Lower lobe of right lung (tissue), 2 donors: ENCODE measurements at regions not wholly inside any gene's neighbourhood (a gene's known extent, or its start where the extent isn't known, plus 50 kb on each side); places are given as distances from the start of the nearest gene placed in this dataset.

Experiments
- ATAC-seq, 2 donors: fragments of 200-7000 bp; cut with Tn5 transposase; one replicate each; pipeline ENCODE4 v1.9.1; 2020 to 2022; ENCODE audit warnings: mild to moderate bottlenecking in 2 of 2, moderate library complexity in 2 of 2
- DNase-seq: peaks from one replicate; pipeline ENCODE4 v3.0.0-alpha.2; 2020
- H3K27ac ChIP-seq: fragments of 200-600 bp; one replicate; pipeline ENCODE4 v1.8.0; 2022
- H3K27me3 ChIP-seq: fragments of 200-600 bp; one replicate; pipeline ENCODE4 v1.8.0; 2022; ENCODE audit warnings: low read depth
- H3K36me3 ChIP-seq: fragments of 200-600 bp; one replicate; pipeline ENCODE4 v1.8.0; 2022; ENCODE audit warnings: mild to moderate bottlenecking
- H3K4me1 ChIP-seq: fragments of 200-600 bp; one replicate; pipeline ENCODE4 v1.8.0; 2022
- H3K4me3 ChIP-seq: fragments of 200-600 bp; one replicate; pipeline ENCODE4 v1.8.0; 2022; ENCODE audit warnings: mild to moderate bottlenecking
- H3K9me3 ChIP-seq: fragments of 200-600 bp; one replicate; pipeline ENCODE4 v1.8.0; 2022
- intact Hi-C: fragments of 100-400 bp; cut with DNase I; formaldehyde crosslinking; loops from one replicate; pipeline ENCODE4 v1.11.0; 2022
- TF ChIP-seq, protein P1 (sequence below): fragments of 200-600 bp; IDR thresholded peaks from one replicate; pipeline ENCODE4 v1.8.0; 2022; ENCODE audit warnings: antibody characterized with exemption, mild to moderate bottlenecking
- donor health status: DM: no; HTN: yes; CAD: no; lungs with severe emphysema.

DNA sequence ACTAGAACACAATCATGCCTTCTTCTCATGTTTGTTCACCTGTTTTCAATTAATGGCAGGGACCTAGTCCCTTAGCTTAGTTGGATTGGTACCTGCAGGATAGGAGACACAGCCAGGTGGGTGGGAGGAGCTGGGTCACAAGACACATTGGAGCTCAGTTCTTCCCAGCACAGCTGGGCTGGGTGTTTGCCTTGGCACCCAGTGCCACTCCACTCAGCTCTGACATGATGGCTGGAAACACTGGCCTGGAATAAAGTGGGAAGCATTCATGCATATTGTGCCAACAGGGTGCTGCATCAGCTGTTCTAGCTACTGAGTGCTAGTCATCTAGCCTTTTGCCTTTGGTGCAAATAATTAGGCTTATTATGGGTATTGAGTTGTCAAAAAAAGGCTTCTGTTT, 226.1 kb downstream of the PTEN start:
- intact Hi-C loops: no loop called here
- TF ChIP-seq, protein P1, sequence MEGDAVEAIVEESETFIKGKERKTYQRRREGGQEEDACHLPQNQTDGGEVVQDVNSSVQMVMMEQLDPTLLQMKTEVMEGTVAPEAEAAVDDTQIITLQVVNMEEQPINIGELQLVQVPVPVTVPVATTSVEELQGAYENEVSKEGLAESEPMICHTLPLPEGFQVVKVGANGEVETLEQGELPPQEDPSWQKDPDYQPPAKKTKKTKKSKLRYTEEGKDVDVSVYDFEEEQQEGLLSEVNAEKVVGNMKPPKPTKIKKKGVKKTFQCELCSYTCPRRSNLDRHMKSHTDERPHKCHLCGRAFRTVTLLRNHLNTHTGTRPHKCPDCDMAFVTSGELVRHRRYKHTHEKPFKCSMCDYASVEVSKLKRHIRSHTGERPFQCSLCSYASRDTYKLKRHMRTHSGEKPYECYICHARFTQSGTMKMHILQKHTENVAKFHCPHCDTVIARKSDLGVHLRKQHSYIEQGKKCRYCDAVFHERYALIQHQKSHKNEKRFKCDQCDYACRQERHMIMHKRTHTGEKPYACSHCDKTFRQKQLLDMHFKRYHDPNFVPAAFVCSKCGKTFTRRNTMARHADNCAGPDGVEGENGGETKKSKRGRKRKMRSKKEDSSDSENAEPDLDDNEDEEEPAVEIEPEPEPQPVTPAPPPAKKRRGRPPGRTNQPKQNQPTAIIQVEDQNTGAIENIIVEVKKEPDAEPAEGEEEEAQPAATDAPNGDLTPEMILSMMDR: no peak
- H3K36me3 ChIP-seq: no peaks in the 10 kb centered on the region

DNA sequence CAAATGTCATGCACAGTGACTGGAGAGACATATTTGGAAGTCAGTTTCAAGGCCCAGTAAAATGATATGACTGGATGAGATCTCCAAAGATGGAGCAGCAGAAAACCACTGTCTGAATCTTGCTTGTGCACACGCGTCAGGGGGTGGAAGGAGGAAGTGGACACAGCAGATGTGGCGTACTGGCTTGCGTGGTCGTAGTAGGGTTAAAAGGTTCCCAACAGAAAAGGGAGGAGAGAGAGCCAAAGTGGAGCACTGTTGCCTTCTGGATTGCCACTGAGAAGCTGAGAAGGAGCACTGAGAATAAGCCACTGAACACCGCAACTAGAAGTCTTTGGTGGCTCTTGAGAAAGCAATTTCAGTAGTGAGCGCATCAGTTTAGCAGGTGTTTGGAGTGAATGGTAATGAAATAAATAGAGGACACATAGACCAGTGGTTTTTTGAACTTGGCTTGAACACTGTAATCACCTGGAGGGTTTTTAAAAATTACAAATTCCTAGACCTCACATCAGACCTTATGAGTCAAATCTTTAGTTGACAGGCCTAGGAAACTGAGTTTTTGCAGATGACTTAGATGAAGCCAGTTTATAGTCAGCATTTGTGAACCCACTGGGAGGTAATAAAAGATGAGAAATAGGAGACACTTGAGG, 227.3 kb downstream of the PTEN start:
- TF ChIP-seq, protein P1: no peak
- Histone ChIP-seq H3K9me3 (no peaks in the 10 kb centered on the region), H3K4me3 (no peak overlapping the region), H3K36me3 (no peaks in the 10 kb centered on the region), H3K4me1 (peaks cover 18% of the 10 kb centered on the region), H3K27ac (peak overlapping the region; percentile 39), H3K27me3 (no peaks in the 10 kb centered on the region)
- intact Hi-C loops: no loop called here
- peak; percentile 41 to 42 for ATAC-seq
- DNase-seq: no peak

More for the DNA sequence above, 226.1 kb downstream of the PTEN start:
- peaks cover 18% of the 10 kb centered on the region for H3K4me1 ChIP-seq
- no peaks in the 10 kb centered on the region for H3K27me3 ChIP-seq
- no peaks in the 10 kb centered on the region for H3K9me3 ChIP-seq
- no peak overlapping the region for H3K4me3 ChIP-seq
- DNase-seq (no peak), ATAC-seq (peak; percentile 42)
- no peak overlapping the region for H3K27ac ChIP-seq

DNA sequence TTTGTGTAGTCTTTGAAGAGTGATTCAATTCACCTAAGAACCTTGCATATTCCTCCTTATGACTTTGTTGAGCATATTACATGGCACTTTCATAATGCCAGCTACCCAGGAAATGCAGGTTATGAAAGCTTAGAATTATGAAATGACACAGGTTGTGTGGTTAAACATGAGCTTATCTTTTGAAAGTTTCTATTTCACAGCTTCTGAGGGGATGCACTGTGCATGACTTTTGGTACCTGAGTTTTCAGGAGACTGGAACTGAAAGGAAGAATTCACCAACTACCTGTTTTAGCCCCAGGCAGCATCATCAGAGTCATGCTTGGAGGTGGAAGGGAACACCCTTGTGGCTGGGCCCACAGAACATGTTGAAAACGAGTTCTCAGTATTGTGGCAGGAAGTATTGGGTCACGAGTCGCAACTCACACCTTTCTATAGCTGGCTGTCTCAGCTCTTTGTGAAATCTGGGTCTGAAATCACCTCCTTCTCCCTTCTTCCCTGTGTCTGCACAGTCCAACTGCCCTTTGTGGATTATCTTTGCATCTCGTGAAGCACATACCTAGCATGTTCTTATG, 228.2 kb downstream of the PTEN start:
- Histone ChIP-seq H3K4me3 (no peak overlapping the region), H3K36me3 (no peaks in the 10 kb centered on the region), H3K4me1 (peaks cover 18% of the 10 kb centered on the region), H3K9me3 (no peaks in the 10 kb centered on the region), H3K27me3 (no peaks in the 10 kb centered on the region), H3K27ac (no peak overlapping the region)
- ATAC-seq (peak; percentile 81), DNase-seq (peak; percentile 52)
- intact Hi-C loops: no loop called here
- TF ChIP-seq, protein P1: no peak

DNA sequence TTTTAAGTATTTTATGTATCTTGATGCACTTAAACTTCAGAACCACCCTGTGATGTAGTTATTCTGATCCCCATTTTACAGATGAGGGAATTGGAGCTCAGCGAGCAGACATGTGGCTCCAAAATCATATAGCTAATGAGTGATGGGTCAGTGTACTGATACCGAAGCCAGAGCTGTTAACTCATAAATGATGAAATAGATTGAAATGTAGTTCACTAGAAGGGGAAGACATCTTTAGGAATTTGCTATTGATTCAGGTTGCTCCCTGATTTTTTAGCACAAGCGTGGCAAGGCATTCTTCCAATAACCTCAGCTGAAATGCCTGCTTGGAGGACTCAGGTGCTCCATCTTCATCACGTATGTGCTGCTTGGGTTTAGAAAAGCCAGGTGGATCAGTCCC, 228.8 kb downstream of the PTEN start:
- no peak for DNase-seq
- no peaks in the 10 kb centered on the region for H3K36me3 ChIP-seq
- no peaks in the 10 kb centered on the region for H3K27me3 ChIP-seq
- intact Hi-C loops: no loop called here
- TF ChIP-seq, protein P1: no peak
- H3K27ac ChIP-seq: no peak overlapping the region
- no peak for ATAC-seq
- peaks cover 18% of the 10 kb centered on the region for H3K4me1 ChIP-seq
- H3K4me3 ChIP-seq: no peak overlapping the region
- H3K9me3 ChIP-seq: no peaks in the 10 kb centered on the region

DNA sequence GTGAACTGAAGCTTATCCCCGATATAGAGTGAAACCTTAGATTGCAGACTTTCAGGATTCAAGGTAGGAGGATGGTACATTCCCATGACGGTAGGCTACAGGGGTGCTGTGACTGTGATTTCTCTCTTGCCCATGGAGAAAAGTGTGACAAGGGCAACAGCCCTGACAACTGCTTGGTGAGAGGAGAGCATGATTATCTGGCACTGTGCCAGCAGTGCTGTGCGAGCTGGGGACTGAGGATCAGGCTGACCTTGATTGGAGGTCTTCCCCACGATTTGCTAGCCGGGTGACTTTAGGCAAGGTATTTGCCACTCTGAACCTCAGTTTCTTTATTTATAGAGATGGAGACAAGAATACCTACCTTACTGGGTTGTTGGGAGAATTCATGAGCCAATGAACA, 229.5 kb downstream of the PTEN start:
- no peak for ATAC-seq
- no peak overlapping the region for H3K4me3 ChIP-seq
- intact Hi-C loops: no loop called here
- peaks cover 18% of the 10 kb centered on the region for H3K4me1 ChIP-seq
- no peaks in the 10 kb centered on the region for H3K9me3 ChIP-seq
- no peaks in the 10 kb centered on the region for H3K27me3 ChIP-seq
- TF ChIP-seq, protein P1: no peak
- H3K36me3 ChIP-seq: no peaks in the 10 kb centered on the region
- H3K27ac ChIP-seq: no peak overlapping the region
- no peak for DNase-seq
